GM19043 (cell line): ENCODE measurements at regions not wholly inside any gene's neighbourhood (a gene's known extent, or its start where the extent isn't known, plus 50 kb on each side); places are given as distances from the start of the nearest gene placed in this dataset.

Experiments
- ATAC-seq: cut with Tn5 transposase; IDR thresholded peaks from one replicate; pipeline ENCODE4 v1.9.1; 2021; ENCODE audit warnings: low read depth; ENCODE audit not compliant: unreplicated experiment

- peak; percentile 45 for ATAC-seq
Measured at GRCh38 chr1:177794376-177794991, 175.4 kb downstream of the SEC16B start.

- ATAC-seq = peak; percentile 8
Measured at GRCh38 chr1:177793900-177794299, 176.0 kb downstream of the SEC16B start.

- no peak for ATAC-seq
Measured at GRCh38 chr1:177790566-177790965, 179.3 kb downstream of the SEC16B start.

- no peak for ATAC-seq
Measured at GRCh38 chr1:177789956-177790355, 179.9 kb downstream of the SEC16B start.

GRCh38 chr1:177786176-177786745 lies 183.6 kb downstream of the SEC16B start:
- ATAC-seq = no peak

GRCh38 chr1:177784936-177785335 lies 184.9 kb downstream of the SEC16B start:
- ATAC-seq = no peak

GRCh38 chr1:177784409-177784808 lies 185.4 kb downstream of the SEC16B start:
- no peak for ATAC-seq

- ATAC-seq = no peak
Measured at GRCh38 chr1:177783051-177783450, 186.8 kb downstream of the SEC16B start.

- ATAC-seq = no peak
Measured at GRCh38 chr1:177780096-177780700, 189.7 kb downstream of the SEC16B start.

- no peak for ATAC-seq
Measured at GRCh38 chr1:177779166-177779965, 190.5 kb downstream of the SEC16B start.

- ATAC-seq = no peak
Measured at GRCh38 chr1:177775924-177776323, 193.9 kb downstream of the SEC16B start.

GRCh38 chr1:177772386-177772960 lies 197.4 kb downstream of the SEC16B start:
- ATAC-seq = no peak

- ATAC-seq = no peak
Measured at GRCh38 chr1:177771688-177772087, 198.2 kb downstream of the SEC16B start.

GRCh38 chr1:177770096-177770495 lies 199.8 kb downstream of the SEC16B start:
- no peak for ATAC-seq

- no peak for ATAC-seq
Measured at GRCh38 chr1:177755851-177756560, 213.9 kb downstream of the SEC16B start.

- ATAC-seq = no peak
Measured at GRCh38 chr1:177754603-177755002, 215.3 kb downstream of the SEC16B start.

- ATAC-seq = no peak
Measured at GRCh38 chr1:177753655-177754054, 216.2 kb downstream of the SEC16B start.

GRCh38 chr1:177748080-177748801 lies 221.6 kb downstream of the SEC16B start:
- no peak for ATAC-seq

GRCh38 chr1:177746155-177746554 lies 223.7 kb downstream of the SEC16B start:
- ATAC-seq = no peak

GRCh38 chr1:177744906-177745305 lies 225.0 kb downstream of the SEC16B start:
- ATAC-seq = no peak
